IPS-NIHi11 (cell line): ENCODE measurements at regions not wholly inside any gene's neighbourhood (a gene's known extent, or its start where the extent isn't known, plus 50 kb on each side); places are given as distances from the start of the nearest gene placed in this dataset.

ENCODE experiments used
- DNase-seq: peaks from one replicate; pipeline ENCODE4 v3.0.0; 2012; ENCODE audit warnings: mixed read lengths, low spot score

- DNase-seq = no peak
Observed at GRCh38 chr3:18827664-18828063, 320.6 kb upstream of the KCNH8 start.

GRCh38 chr3:18825665-18826064 lies 322.6 kb upstream of the KCNH8 start:
- DNase-seq = no peak

DNA sequence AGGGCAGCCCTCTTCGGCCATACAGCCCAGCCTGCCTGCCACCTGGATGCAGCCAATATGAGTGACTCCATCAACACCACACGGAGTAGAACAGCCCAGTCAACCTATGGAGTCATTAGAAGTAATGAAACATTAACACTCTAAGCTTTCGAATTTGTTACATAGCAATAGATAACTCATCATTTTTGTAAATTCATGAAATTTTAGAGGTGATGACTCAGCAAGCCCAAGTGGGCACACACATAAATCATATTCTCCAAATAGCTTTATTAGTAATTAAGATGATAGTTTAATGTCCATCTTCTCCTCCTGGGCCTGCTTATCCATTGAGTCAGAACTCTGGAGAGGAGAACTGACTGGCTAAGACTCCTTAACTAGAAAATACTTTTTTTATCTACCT lies 335.0 kb upstream of the KCNH8 start:
- DNase-seq = no peak

GRCh38 chr3:18812316-18812715 lies 336.0 kb upstream of the KCNH8 start:
- DNase-seq = no peak

DNA sequence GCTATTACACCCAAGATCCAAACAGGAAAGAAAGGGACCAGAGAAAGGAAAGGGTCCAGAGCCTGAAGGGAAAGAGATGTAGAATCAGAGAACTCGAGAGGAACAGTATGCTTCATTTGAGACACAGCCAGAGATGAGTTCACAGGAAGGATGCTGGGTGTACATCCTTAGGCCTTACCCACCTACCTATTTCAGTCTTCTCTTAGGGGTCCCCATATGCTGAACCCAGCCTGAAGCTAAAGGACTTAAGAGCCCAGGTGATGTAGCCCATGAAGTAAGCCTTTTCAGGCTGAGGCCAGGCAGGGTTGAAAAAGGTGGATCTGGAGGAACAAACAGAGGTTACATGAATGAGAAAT lies 338.0 kb upstream of the KCNH8 start:
- DNase-seq = no peak

DNA sequence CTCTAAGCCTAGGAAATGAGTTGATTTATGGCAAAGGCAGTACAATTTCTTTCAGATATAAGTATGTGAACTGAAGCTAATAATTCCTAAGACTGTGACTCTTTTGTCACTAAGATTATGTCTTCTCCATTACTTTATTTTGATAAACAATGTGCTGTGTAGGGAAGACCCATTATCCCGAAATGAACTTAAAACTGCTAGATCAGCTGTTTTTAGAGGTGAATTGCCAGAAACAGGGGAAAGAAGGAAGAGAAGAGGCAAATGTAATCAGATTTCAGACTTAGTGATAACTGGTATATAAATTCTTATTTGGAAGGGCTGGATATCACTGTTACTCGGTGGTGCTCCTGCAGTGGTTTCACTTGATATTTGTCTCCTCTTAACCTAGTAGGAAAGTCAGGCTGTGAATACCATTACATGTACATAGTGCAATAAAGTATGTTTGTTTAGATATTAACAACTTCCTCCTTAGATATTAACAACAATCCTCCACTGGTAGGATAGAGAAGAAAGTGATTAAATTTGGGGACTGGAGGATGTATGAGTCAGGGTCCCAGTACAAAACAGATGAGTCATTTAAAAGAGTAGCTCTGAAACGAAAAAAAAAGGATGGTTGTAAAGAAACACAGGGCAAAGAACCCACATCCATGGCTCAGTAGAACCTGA lies 338.5 kb upstream of the KCNH8 start:
- DNase-seq = no peak

- DNase-seq = no peak
Observed at GRCh38 chr3:18808429-18808828, 339.9 kb upstream of the KCNH8 start.

- DNase-seq = no peak
Observed at GRCh38 chr3:18807593-18807992, 340.7 kb upstream of the KCNH8 start.

DNA sequence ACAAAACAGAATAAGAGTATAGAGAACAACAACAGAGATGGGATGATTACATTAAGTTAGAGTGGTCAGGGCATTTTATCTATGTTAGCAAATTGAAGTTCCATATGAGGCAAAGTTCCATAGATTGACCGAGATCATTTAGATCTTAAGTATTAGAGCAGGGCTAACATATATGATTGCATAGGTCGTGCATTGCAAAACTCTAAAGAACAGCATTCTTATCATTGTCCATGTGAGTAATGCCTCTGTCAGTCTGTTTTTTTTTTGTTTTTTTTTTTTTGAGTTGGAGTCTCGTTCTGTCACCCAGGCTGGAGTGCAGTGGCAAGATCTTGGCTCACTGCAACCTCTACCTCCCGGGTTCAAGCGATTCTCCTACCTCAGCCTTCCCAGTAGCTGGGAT lies 341.7 kb upstream of the KCNH8 start:
- DNase-seq = no peak

GRCh38 chr3:18797378-18797777 lies 350.9 kb upstream of the KCNH8 start:
- DNase-seq = no peak

- no peak for DNase-seq
Observed at GRCh38 chr3:18795078-18795477, 353.2 kb upstream of the KCNH8 start.

GRCh38 chr3:18791752-18792151 lies 356.6 kb upstream of the KCNH8 start:
- DNase-seq = no peak

DNA sequence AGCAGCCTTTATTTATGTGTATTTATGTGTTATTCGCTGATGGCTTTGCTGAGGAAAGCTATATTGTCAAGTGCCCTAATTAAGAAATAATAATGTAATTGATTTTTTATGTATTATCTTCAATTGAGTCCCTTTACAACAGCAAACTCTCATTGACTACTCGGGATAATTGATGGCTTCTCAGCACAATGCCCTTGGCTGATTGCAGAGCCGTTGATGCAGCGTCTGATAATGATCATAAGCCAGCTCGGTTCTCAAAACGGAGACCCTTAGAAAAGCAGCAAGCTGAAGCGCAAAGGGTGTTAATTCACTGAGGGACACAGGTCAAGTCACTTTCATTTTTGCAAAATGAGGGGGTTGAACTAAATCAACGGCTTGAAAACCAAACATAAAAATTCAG lies 357.1 kb upstream of the KCNH8 start:
- DNase-seq = no peak

DNA sequence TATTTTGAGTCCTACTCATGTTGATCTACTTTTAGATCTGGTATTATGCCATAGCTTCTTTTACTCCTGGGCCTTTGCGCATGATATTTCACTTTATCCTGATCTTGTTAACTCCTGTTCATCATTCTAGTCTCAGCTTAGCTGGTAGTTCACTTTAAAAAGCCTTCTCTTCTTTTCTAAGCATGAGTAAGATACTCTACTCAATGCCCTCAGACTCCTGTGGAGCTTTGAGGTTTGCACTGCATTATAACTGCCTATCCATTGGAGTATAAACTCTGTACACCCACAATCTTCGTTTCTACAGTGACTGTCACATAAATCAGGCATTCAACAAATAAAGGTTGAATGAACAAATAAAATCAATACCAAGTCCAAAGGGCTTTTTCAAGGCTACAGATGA lies 357.9 kb upstream of the KCNH8 start:
- DNase-seq = no peak

DNA sequence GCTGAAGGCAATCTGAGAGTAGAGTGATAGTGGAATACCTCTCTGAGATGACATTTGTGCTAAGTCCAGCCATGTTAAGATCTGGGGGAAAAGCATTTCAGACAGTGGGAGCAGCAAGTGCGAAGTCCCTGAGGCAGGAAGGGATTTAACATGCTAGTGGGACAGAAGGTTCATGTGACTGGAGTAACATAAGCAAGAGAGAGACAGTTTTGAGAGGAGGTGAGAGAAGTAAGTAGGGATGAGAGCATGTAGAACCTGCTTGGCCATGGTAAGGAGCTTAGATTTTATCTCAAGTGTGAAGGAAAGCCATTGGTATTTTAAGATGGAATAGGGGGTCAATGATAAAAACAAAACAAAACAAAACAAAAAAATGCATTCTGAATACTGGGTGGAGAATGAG lies 358.6 kb upstream of the KCNH8 start:
- no peak for DNase-seq

- no peak for DNase-seq
Observed at GRCh38 chr3:18787441-18787840, 360.9 kb upstream of the KCNH8 start.

GRCh38 chr3:18786650-18787323 lies 361.5 kb upstream of the KCNH8 start:
- DNase-seq = no peak

- no peak for DNase-seq
Observed at GRCh38 chr3:18782191-18782590, 357.1 kb upstream of the SATB1 start.

- DNase-seq = no peak
Observed at GRCh38 chr3:18780959-18781358, 355.8 kb upstream of the SATB1 start.

DNA sequence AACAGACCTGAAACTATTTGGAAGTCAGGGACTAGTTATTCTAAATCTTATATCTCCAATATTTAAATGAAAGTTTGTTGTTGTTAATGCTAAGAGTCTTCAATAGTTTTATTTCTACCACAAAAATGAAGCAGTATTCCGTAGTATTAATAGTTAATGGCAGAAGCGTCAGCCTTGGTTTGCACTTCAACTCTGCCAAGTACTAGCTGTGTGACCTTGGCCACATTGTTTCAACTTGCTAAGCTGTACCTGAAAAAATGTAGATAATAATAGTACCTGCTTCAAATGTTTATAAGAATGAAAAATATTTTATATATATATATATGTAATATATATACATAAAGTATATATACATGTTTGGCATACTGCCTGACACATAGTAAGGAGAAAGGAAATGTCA lies 354.6 kb upstream of the SATB1 start:
- DNase-seq = no peak

DNA sequence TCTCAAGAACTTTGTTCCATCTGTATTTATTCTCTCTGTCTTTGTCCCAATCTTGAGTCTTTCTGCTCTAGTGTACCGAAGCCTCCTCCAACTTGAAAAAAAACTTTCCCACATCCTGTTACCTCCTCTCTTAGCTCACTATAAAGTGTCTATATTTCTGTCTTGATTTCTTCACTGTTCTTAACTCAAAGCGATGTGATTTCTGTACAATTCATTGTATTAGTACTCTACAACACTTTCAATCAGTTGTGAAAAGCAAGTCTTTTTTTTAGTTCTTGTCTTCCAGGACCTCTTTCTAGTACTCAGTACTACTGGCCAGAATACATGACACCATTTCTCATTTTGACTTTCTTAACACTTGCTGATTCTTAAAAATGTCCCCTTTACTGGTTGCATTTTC lies 353.5 kb upstream of the SATB1 start:
- no peak for DNase-seq

GRCh38 chr3:18778094-18778493 lies 353.0 kb upstream of the SATB1 start:
- DNase-seq = no peak

GRCh38 chr3:18775501-18775900 lies 350.4 kb upstream of the SATB1 start:
- DNase-seq = no peak
